Naive B cell (primary cell): ENCODE measurements at regions not wholly inside any gene's neighbourhood (a gene's known extent, or its start where the extent isn't known, plus 50 kb on each side); places are given as distances from the start of the nearest gene placed in this dataset.
"Not testable (repeated sequence)": the region's sequence is repeated elsewhere in the genome, so short reads cannot be mapped to it uniquely, and the experiment has no call there.

Experiments
- ATAC-seq, 2 donors: fragments of 150-1000 bp; cut with Tn5 transposase; 2 replicates each; pipeline ENCODE4 v1.10.0; 2021; ENCODE audit warnings: low read depth in 2 of 2, mild to moderate bottlenecking in 2 of 2, moderate library complexity in 2 of 2
- DNase-seq: peaks from one replicate; pipeline ENCODE4 v3.0.0; 2022
- H3K27ac Mint-ChIP-seq, 6 donors: one replicate each; pipeline ENCODE4 v1.8.0; 2020 to 2022; ENCODE audit warnings: mild to moderate bottlenecking in 6 of 6, mixed read lengths in 6 of 6, moderate library complexity in 5 of 6, inconsistent platforms in 2 of 6
- H3K27me3 Mint-ChIP-seq, 3 donors: one replicate each; pipeline ENCODE4 v1.8.0; 2021 to 2022; ENCODE audit warnings: mixed read lengths in 3 of 3, mild to moderate bottlenecking in 1 of 3
- H3K36me3 Mint-ChIP-seq, 2 donors: one replicate each; pipeline ENCODE4 v1.8.0; 2020 to 2022; ENCODE audit warnings: mixed read lengths in 2 of 2, inconsistent platforms in 1 of 2, mild to moderate bottlenecking in 1 of 2
- H3K4me1 Mint-ChIP-seq, 3 donors: one replicate each; pipeline ENCODE4 v1.8.0; 2020 to 2022; ENCODE audit warnings: mixed read lengths in 3 of 3, inconsistent platforms in 1 of 3, mild to moderate bottlenecking in 1 of 3, moderate library complexity in 1 of 3
- H3K4me3 Mint-ChIP-seq, 8 donors: one replicate each; pipeline ENCODE4 v1.8.0; 2020 to 2022; ENCODE audit warnings: mild to moderate bottlenecking in 8 of 8, mixed read lengths in 8 of 8, moderate library complexity in 8 of 8, inconsistent platforms in 2 of 8
- H3K9me3 Mint-ChIP-seq, 7 donors: one replicate each; pipeline ENCODE4 v1.8.0; 2020 to 2022; ENCODE audit warnings: mixed read lengths in 7 of 7, mild to moderate bottlenecking in 5 of 7, inconsistent platforms in 2 of 7, moderate library complexity in 1 of 7

DNA sequence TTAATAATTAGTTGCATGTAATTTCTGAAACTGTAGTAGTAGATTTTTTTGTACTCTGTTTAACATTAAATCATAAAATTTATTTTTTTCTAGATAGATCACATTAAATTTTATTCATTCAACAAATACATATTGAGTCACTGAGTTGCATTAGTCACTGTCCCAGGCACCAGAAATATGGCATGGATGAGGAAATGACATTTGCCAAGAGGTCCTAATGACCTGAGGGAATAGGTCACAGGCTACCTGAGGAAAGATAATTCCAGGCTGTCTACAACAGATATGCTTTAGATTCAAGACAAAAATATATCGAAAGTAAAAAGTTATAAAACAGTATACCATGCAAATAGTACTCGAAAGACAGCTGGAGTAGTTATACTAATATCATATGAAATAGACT lies 852.4 kb upstream of the ACVR2A start:
- no peak for DNase-seq
- Mint-ChIP-seq H3K36me3 (no peaks in the 10 kb centered on the region), H3K27ac (no peak overlapping the region), H3K9me3 (peaks cover 0 to 3% (median 0%) of the 10 kb centered on the region in 7 donors), H3K27me3 (no peaks in the 10 kb centered on the region), H3K4me3 (no peak overlapping the region), H3K4me1 (no peaks in the 10 kb centered on the region)
- no peak for ATAC-seq

DNA sequence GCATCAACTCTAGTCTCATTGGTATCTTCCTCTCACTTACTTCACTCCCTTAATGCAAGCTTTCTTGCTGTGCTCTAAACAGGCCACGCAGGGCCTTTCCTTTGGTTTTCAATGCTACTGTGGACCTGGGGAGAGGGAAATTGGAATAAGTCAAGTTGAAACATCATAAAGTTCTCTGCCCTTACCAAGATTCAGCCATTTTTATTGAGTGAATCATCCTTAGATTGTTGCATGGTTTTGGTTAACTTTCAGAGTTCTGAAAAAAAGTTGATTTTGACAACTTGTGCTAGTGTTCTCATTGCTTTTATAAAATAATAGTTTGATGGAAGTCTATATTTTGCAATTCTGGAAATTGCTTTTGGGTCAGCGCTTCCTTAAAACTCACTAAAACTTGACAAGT lies 852.8 kb upstream of the ACVR2A start:
- Mint-ChIP-seq H3K36me3 (no peaks in the 10 kb centered on the region), H3K9me3 (peaks cover 0 to 3% (median 0%) of the 10 kb centered on the region in 7 donors), H3K27me3 (no peaks in the 10 kb centered on the region), H3K27ac (no peak overlapping the region), H3K4me3 (no peak overlapping the region), H3K4me1 (no peaks in the 10 kb centered on the region)
- DNase-seq (no peak), ATAC-seq (no peak)

DNA sequence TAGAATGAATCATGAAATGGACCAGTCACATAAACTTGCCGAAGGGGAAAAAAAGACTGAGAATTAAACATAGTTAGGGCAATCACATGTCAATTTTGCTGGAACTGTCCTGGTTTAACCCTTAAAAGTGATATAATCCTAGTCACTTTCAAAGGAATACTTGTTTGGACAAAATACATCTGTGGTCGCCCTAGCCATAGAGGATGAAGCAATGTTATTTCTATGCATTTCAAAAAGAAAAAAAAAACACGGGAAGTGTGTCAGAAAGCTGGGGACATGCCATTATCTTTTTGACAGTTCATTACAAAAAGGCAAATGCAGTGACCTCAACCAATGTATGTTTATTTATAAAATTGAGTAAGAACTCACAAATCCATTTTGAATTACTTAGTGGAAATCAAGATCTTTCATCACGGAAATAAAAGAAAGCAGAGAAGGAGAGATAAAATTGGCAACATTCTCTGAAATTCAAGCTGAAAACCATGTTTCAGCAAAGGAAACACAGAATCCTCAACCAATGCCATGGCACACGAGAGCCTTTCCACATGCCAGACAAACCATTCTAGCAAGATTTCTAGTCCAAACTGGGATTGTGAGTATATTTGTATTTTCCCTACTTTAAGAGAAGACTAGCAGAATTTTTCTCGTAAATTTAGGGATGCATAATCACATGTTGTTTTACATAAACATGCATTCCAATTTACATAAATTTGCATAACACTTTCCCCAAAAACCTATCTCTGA lies 854.3 kb upstream of the ACVR2A start:
- no peak for ATAC-seq
- H3K27ac Mint-ChIP-seq = no peak overlapping the region
- no peak for DNase-seq
- H3K36me3 Mint-ChIP-seq = no peaks in the 10 kb centered on the region
- H3K4me1 Mint-ChIP-seq = peaks cover 3 to 7% (median 6%) of the 10 kb centered on the region in 3 donors
- no peaks in the 10 kb centered on the region for H3K27me3 Mint-ChIP-seq
- H3K4me3 Mint-ChIP-seq = no peak overlapping the region
- peaks cover 0 to 3% (median 0%) of the 10 kb centered on the region in 7 donors for H3K9me3 Mint-ChIP-seq

DNA sequence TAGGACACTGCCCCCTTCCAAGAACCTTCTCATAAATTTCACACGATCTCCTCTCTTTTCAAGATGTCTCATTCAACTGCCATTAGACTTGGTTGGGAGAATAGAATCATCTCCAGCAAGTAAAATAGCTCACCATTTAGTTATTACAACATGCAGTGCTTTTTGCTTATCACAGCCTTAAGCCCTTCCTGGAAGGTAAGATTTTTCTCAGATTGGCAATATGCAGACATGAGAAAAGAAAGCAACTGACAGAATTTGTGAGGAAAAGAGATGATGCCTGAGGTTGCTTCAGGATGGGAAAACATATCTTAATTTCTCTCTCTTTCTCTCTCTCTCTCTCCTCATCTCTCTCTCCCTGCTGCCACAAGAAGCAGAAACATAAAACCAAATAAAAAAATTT lies 855.1 kb upstream of the ACVR2A start:
- Mint-ChIP-seq H3K27ac (no peak overlapping the region), H3K27me3 (no peaks in the 10 kb centered on the region), H3K9me3 (peaks cover 0 to 3% (median 0%) of the 10 kb centered on the region in 7 donors), H3K36me3 (no peaks in the 10 kb centered on the region), H3K4me3 (no peak overlapping the region), H3K4me1 (peaks cover 3 to 7% (median 6%) of the 10 kb centered on the region in 3 donors)
- no peak for DNase-seq
- ATAC-seq = no peak

DNA sequence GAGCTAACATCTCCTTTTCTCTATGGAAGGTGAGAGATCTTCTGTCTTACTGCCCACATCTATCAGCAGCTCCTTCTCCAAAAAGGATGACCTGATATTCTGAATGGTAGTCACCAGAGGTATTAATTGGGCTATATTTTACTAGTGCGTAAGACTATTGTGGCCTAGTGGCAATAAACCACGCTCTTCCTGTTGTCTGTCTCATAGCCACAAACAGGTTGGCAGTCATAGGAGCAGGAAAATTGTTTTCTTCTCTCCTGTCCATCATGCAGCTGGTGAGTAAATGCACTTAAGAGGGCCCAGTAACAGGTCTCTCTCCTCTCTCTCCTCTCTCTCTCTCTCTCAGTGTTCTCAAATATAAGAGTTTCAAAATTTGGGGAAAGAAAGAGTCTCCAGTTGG lies 856.8 kb upstream of the ACVR2A start:
- H3K27ac Mint-ChIP-seq = no peak overlapping the region

DNA sequence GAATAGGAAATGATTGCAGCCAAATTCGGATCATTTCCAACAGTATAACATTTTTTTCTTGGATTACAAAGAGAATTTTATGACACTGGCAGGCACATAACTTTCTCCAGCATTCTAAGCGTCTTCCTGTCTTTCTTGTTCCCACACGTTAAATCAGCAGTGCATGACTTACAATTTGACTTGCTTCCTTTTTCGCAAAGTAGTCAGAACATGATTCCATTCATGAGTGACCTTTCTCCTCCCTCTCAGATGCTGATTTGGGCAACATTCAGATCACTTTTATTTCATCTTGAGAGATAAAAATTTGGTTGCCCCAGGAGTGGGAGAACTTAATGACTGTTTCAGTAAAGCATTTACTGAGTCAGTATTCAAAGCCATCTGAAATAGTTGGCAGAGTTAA lies 858.7 kb upstream of the ACVR2A start:
- Mint-ChIP-seq H3K27me3 (no peaks in the 10 kb centered on the region), H3K9me3 (peaks cover 0 to 3% (median 0%) of the 10 kb centered on the region in 7 donors), H3K36me3 (no peaks in the 10 kb centered on the region), H3K27ac (no peak overlapping the region), H3K4me1 (peaks cover 3 to 7% (median 6%) of the 10 kb centered on the region in 3 donors), H3K4me3 (no peak overlapping the region)
- no peak for ATAC-seq
- DNase-seq = no peak

More for the DNA sequence above, 856.8 kb upstream of the ACVR2A start:
- DNase-seq (no peak), ATAC-seq (no peak)
- Mint-ChIP-seq H3K36me3 (no peaks in the 10 kb centered on the region), H3K4me1 (peaks cover 3 to 7% (median 6%) of the 10 kb centered on the region in 3 donors), H3K4me3 (no peak overlapping the region), H3K27me3 (no peaks in the 10 kb centered on the region), H3K9me3 (peaks cover 0 to 3% (median 0%) of the 10 kb centered on the region in 7 donors)

DNA sequence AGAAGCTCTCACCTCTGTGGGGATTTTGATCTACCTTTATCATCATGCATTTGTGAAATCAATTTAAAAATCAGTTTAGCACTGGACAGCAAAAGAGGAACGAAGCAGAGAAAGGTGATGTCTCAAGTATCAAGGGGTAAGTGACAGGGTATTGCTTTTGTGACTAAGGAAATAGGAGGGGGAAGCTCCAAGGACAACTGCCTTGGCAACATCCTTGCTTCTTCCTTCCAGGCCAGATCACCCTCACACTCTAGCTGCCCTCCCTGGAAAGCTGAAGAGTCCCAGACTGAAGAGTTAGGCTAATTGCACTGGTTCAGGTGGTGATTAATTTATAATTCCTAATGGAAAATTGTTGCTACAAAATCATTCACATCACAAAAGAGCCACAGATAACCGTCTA lies 859.1 kb upstream of the ACVR2A start:
- H3K27me3 Mint-ChIP-seq = no peaks in the 10 kb centered on the region
- no peak for DNase-seq
- H3K27ac Mint-ChIP-seq = no peak overlapping the region
- peaks cover 3 to 7% (median 6%) of the 10 kb centered on the region in 3 donors for H3K4me1 Mint-ChIP-seq
- peaks cover 0 to 4% (median 2%) of the 10 kb centered on the region in 7 donors for H3K9me3 Mint-ChIP-seq
- H3K36me3 Mint-ChIP-seq = no peaks in the 10 kb centered on the region
- no peak overlapping the region for H3K4me3 Mint-ChIP-seq
- no peak for ATAC-seq

DNA sequence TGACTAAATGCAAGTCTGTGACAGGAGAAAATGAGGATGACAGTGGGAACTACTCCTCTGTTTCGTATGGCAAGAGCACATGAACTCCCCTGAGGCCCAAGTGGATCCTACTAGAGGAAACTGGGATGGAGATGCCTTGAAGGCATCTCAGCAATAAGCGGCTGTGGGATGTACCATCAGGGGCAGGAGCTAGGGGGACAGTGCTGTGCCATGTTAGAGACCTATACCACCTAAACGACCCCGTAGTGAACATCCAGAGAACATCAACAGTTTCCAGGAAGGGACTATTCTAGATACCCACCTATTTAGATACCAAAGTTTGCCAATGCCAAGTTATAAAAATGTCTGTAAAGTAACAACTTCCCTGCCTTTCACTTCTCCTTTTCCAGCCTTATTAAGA lies 860.8 kb upstream of the ACVR2A start:
- DNase-seq (no peak), ATAC-seq (no peak)
- Mint-ChIP-seq H3K27ac (no peak overlapping the region), H3K4me1 (peaks cover 3 to 7% (median 6%) of the 10 kb centered on the region in 3 donors), H3K36me3 (no peaks in the 10 kb centered on the region), H3K4me3 (no peak overlapping the region), H3K27me3 (no peaks in the 10 kb centered on the region), H3K9me3 (peaks cover 0 to 15% (median 1%) of the 10 kb centered on the region in 7 donors)

DNA sequence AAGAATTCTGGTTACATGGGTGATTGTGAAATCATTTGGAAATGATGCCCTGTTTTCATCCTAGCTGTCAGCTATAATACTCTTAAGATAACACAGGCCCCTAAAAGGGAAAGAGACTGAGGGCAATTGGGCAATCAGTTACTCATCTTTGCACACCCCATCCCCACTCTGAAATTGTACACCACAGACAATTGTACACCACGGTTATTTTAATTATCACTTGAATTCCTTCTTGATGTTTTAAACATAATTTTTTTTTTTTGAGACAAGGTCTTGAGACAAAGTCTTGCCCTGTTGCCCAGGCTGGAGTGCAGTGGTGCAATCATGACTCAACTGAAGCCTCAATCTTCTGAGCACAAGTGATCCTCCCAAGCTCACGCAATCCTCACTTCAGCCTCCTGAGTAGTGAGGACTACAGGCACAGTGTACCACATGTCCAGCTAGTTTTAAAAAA lies 862.4 kb upstream of the ACVR2A start:
- no peak for DNase-seq

DNA sequence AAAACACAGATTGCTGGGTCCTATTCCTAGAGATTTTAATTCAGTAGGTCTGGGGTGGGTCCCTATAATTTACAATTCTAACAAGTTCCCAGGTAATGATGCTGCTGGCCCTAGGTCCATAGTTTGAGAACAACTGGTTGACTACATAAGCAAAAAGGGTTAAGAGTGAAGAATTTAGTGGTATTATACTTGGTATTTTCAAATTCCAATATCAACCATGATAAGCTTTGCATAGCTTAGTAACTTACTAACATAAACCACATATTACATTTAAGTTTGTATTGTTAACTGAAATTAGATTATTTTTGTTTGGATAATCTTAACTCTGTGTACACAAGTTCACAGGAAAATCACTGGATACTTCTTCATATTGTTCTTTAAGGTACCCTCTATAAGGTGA lies 862.9 kb upstream of the ACVR2A start:
- no peak for ATAC-seq
- no peak for DNase-seq
- Mint-ChIP-seq H3K27ac (no peak overlapping the region), H3K9me3 (peaks cover 0 to 15% (median 1%) of the 10 kb centered on the region in 7 donors), H3K27me3 (no peaks in the 10 kb centered on the region), H3K4me1 (peaks cover 3 to 7% (median 6%) of the 10 kb centered on the region in 3 donors), H3K4me3 (no peak overlapping the region), H3K36me3 (no peaks in the 10 kb centered on the region)

More for the DNA sequence above, 862.4 kb upstream of the ACVR2A start:
- H3K27me3 Mint-ChIP-seq = no peaks in the 10 kb centered on the region
- no peak for ATAC-seq
- no peak overlapping the region for H3K4me3 Mint-ChIP-seq
- H3K36me3 Mint-ChIP-seq = no peaks in the 10 kb centered on the region
- peaks cover 3 to 7% (median 6%) of the 10 kb centered on the region in 3 donors for H3K4me1 Mint-ChIP-seq
- H3K27ac Mint-ChIP-seq = no peak overlapping the region
- H3K9me3 Mint-ChIP-seq = peaks cover 0 to 15% (median 1%) of the 10 kb centered on the region in 7 donors

DNA sequence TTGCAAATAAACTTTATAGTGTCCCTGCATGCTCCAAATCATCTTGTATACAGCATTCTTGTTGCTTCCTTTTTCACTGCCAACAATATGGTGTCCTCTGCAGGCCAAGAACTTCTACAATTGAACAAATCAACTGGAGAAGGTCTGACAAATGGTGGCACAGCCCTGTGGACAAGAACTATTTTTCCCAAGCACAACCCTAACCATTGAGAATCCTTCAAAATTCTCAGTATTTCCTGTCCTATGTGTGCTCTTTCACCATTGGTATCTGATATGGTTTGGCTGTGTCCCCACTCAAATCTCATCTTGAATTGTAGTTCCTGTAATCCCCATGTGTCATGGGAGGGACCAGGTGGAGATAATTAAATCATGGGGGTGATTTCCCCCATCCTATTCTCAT lies 865.1 kb upstream of the ACVR2A start:
- Mint-ChIP-seq H3K36me3 (no peaks in the 10 kb centered on the region), H3K27me3 (no peaks in the 10 kb centered on the region), H3K27ac (no peak overlapping the region), H3K9me3 (peaks cover 0 to 15% (median 5%) of the 10 kb centered on the region in 7 donors), H3K4me3 (no peak overlapping the region), H3K4me1 (no peaks in the 10 kb centered on the region)
- no peak for ATAC-seq
- DNase-seq = no peak

DNA sequence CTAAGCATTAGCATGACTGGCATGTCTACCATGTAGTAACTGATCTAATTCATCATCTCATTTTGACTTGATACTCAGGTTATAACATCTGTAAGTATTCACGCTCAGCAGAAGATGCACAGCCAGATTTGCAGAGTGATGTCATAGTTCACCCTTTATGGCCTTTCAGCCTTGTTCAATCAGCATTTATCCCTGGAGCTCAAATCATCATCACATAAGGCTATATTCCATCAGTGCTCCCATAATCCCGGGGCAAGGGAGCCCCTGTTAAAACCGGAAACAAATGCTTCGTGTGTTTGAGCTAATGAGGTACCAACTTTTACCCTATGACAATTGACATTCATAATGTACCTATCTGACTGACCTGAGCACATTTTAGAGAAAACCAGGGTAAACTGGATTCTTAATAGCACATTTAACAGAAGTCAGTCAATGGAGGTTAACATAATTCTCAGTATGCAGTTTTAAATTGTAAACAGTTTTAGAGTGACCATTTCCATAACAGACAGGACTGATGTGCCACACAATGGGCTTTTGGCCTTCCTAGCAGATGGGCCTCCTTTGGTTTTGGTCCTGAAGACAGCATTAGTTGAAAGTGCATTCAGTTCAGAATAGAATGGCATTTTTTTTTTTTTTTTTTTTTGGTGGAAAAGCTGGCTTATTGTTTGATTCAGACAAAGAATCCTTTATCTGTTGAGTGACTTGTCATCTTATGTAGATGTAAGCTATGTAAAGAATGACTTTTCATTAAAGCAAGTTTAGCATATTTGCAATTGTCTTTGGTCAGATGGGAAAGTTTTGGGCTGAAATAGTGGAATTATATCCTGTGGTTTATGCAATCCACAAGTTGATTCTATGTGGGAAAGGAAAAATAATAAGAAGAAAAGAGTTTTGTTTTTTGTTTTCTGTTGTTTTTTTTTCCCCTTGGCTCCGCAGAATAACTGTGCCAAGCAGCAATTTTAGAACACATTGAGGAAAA lies 866.0 kb upstream of the ACVR2A start:
- Mint-ChIP-seq H3K9me3 (peaks cover 0 to 15% (median 5%) of the 10 kb centered on the region in 7 donors), H3K27ac (no peak overlapping the region), H3K4me3 (no peak overlapping the region), H3K4me1 (no peaks in the 10 kb centered on the region), H3K36me3 (no peaks in the 10 kb centered on the region), H3K27me3 (no peaks in the 10 kb centered on the region)
- ATAC-seq (no peak), DNase-seq (no peak)

DNA sequence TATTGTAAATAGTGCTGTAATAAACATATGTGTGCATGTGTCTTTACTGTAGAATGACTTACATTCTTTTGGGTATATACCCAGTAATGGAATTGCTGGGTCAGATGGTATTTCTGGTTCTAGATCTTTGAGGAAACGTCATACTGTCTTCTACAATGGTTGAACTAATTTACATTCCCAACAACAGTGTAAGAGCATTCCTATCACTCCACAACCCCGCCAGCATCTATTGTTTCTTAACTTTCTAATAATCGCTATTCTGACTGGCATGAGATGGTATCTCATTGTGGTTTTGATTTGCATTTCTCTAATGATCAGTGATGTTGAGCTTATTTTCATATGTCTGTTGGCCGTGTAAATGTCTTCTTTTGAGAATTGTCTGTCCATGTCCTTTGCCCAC lies 873.8 kb upstream of the ACVR2A start:
- not testable (repeated sequence) for H3K36me3 Mint-ChIP-seq, H3K27me3 Mint-ChIP-seq, DNase-seq, H3K27ac Mint-ChIP-seq, H3K4me3 Mint-ChIP-seq, ATAC-seq, H3K4me1 Mint-ChIP-seq
- peaks cover 0 to 35% (median 18%) of the 10 kb centered on the region in 7 donors for H3K9me3 Mint-ChIP-seq
